GM19328 (cell line): ENCODE measurements at regions not wholly inside any gene's neighbourhood (a gene's known extent, or its start where the extent isn't known, plus 50 kb on each side); places are given as distances from the start of the nearest gene placed in this dataset.
"Not testable (repeated sequence)": the region's sequence is repeated elsewhere in the genome, so short reads cannot be mapped to it uniquely, and the experiment has no call there.

Experiments
- ATAC-seq: cut with Tn5 transposase; IDR thresholded peaks from one replicate; pipeline ENCODE4 v1.9.1; 2021; ENCODE audit warnings: mild to moderate bottlenecking, moderate library complexity; ENCODE audit not compliant: unreplicated experiment

- no peak for ATAC-seq
These were observed 1380.4 kb downstream of the STIM2 start for GRCh38 chr4:28241021-28241420.

GRCh38 chr4:28247805-28248204 is 1387.2 kb downstream of the STIM2 start:
- ATAC-seq, result no peak

DNA sequence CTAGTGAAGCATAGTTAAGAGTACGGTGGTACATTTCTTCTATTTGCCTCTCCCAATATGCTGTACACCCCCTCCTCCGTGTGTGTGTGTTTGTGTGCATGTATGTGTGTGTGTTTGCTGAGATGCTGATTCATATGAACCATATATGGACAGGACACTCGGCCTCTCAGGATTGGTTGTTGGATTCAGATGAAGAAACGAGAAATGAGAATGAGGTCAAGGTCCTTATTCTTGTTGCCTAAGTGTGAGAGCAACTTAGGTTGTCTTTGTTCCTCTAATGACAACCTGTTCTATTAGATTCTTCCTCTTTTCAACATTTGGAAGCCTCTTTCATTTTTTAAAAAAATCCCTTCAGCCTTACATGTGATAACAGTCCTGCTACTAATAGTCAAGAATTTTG is 1387.6 kb downstream of the STIM2 start:
- ATAC-seq, result no peak

- no peak for ATAC-seq
These were observed 1390.0 kb downstream of the STIM2 start for GRCh38 chr4:28250646-28251045.

- no peak for ATAC-seq
These were observed 1391.2 kb downstream of the STIM2 start for GRCh38 chr4:28251831-28252230.

DNA sequence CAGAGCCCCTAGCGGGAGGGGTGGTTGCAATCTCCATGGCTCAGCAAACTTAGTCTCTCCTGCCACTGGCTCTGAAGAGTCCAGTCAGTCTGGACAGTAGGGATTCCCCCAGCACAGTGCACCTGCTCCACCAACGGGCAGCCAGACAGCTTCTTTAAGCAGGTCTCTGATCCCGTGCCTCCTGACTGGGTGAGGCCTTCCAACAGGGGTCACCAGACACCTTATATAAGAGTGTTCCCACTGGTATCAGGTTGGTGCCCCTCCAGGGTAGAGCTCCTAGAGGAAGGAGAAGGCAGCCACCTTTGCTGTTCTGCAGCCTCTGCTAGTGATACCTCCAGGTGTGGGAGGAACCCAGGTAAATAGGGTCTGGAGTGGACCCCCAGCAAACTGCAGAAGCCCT is 1393.4 kb downstream of the STIM2 start:
- no peak for ATAC-seq

DNA sequence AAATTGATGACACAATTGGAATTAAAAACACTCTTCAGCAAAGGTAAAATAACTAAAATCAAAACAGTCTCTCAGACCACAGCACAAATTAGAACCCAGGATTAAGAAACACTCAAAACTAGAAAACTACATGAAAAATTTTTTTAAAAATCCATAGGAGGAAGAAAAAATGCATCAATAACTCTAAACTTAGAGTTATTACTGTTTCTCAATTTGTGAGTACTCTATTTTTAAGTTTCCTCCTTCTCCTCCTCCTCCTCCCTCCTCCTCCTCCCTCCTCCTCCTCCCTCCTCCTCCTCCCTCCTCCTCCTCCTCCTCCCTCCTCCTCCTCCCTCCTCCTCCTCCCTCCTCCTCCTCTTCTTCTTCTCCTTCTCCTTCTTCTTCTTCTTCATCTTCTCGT is 1395.7 kb downstream of the STIM2 start:
- ATAC-seq, result no peak

DNA sequence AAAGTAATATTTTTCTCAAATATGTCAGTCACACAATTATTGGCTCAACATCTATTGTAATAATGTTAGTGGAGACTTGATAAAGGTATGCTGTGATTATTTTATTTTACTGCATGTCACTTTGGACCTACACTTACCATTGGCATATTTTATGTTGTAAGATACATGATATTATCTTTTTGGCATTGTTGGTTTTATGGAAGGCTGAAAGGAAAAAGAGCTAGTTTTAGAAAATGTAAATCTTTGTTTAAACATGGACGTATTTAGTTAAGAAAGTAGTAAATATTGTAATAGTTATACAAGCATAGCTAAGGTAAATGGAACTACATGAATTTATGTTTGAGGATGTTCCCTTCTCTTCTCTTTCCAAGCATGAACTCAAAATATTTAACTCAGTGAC is 1399.3 kb downstream of the STIM2 start:
- no peak for ATAC-seq

DNA sequence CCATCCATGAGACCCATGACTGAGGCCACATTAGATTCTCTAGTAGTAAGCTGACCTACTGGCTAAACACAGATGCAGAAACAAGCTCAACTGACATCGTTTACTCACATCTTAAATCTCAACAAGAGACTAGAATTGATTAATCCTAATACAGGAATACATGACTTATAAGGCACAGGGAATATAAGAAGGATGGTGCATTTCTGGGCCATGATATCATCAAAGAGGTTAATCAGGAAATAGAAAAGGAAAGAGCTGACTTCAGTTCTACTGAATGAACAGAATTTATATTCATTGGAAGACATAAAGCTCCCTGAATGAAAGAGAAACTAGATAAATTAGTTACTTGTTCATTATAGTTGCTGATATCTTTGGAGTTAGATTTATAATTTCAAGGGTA is 1406.5 kb downstream of the STIM2 start:
- no peak for ATAC-seq

- ATAC-seq, result no peak
These were observed 1408.8 kb downstream of the STIM2 start for GRCh38 chr4:28269426-28269825.

GRCh38 chr4:28277931-28278330 is 1417.3 kb downstream of the STIM2 start:
- ATAC-seq, result no peak

DNA sequence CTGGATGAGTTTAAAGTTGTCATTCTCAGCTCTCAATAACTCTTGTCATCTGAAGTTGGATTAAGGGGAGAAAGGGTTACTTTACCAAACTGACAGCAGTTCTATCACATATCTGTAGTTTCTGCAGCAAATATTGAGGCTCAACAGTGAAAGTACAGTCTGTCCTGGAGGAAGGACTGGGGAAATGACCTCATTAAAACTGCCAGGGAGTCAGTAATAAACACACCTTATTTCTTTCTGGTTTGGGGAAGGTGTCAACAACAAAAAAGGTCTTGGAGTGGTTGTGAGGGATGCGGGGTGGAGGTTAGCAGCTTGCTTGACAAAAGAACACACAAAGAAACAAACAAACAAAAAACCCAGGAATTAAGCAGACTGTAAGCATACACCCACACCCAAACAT is 1418.0 kb downstream of the STIM2 start:
- ATAC-seq, result no peak

DNA sequence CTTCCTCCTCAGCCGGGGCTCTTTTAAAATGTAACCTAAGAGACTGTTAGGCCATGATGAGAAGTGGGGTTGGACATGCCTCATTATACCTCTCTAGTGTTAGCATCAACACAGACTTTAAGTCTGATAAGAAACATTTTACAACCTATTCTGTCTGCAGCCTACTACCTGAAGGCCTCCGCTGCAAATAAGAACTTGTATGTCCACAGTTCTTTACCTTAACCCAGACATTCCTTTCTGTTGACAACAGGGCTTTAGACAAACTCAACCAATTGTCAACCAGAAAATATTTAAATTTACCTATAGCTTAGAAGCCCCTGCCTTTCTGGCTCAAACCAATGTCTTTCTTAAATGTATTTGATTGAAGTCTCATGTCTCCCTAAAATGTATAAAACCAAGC is 1418.6 kb downstream of the STIM2 start:
- no peak for ATAC-seq

- not testable (repeated sequence) for ATAC-seq
These were observed 1425.6 kb downstream of the STIM2 start for GRCh38 chr4:28286266-28286665.

GRCh38 chr4:28287831-28288233 is 1427.2 kb downstream of the STIM2 start:
- ATAC-seq, result no peak

GRCh38 chr4:28296239-28296638 is 1435.6 kb downstream of the STIM2 start:
- no peak for ATAC-seq

DNA sequence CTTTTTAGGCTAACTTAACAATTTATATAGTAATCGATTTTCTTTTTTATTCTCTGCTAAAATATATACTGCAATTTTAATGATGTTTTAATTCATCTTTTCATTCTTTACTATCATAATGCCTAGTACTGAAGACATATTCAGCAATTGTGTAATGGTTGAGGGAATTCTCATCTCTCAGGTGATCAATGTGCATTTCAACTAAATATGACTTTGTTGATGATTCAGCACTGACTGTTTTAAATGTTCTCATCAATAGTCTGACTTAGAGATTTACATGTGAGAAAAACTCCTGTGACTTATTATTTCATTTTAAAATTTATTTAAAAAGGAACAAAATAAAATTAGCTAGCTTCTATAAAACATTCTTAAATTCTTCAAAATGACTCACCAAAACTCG is 1450.3 kb downstream of the STIM2 start:
- no peak for ATAC-seq

GRCh38 chr4:28312497-28312896 is 1451.9 kb downstream of the STIM2 start:
- ATAC-seq, result not testable (repeated sequence)

GRCh38 chr4:28313729-28314713 is 1453.4 kb downstream of the STIM2 start:
- ATAC-seq, result no peak

DNA sequence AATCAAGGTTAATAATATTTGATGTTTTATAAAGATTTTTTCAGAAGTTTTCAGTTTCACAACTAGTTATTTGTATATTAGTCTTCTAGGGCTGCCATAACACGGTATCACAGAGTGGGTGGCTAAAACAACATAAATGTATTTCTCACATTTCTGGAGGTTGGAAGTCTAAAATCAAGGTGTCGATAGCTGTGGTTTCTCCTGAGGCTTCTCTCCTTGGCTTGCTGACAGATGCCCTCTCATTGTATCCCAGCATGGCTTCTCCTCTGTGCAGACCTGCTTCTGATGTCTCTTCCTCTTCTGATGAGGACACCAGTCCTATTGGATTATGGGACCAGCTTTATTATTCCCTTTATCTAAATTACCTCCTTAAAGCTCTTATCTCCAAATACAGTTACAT is 1456.6 kb downstream of the STIM2 start:
- ATAC-seq, result no peak

- ATAC-seq, result no peak
These were observed 1473.6 kb downstream of the STIM2 start for GRCh38 chr4:28334249-28334648.

GRCh38 chr4:28341784-28342183 is 1481.1 kb downstream of the STIM2 start:
- no peak for ATAC-seq

DNA sequence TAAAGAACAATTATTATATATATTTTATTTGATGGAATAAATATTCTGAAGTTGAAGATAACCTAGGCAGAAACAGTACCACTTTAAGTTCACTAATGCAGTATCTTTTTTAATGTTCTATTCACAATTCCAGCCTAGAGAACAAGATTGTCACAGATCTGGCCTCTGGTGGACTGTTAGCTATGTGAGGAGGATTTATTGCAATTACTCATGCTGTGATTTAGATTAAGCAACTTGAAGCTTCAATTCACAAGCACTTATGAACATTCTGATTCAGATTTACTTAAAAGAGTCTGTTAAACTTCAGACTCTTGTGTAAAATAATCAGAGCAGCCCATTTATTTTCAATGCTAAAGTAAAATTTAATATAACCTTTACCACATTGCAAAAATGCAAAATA is 1489.8 kb downstream of the STIM2 start:
- ATAC-seq, result no peak
